HCT116 (cell line): ENCODE measurements at regions not wholly inside any gene's neighbourhood (a gene's known extent, or its start where the extent isn't known, plus 50 kb on each side); places are given as distances from the start of the nearest gene placed in this dataset.

Experiments used
- ATAC-seq: fragments of 200-7000 bp; cut with Tn5 transposase; 2 replicates; pipeline ENCODE4 v1.9.1; 2020; ENCODE audit warnings: mild to moderate bottlenecking, moderate library complexity
- BruUV-seq: library from RNA; stranded (reverse); fragments of 400-500 nt; replicated peaks from 2 replicates; lab custom pipeline; 2021; lab: Mats Ljungman, UMichigan
- CTCF ChIA-PET: fragments of 300-600 bp; sonication (Branson Sonifier 250); formaldehyde crosslinking; loops from one replicate; lab custom pipeline; 2021; ENCODE audit warnings: antibody characterized with exemption; lab: Charles Lee
- POLR2A ChIA-PET: fragments of 300-600, 350-600 bp; sonication (Branson Sonifier 250); formaldehyde crosslinking; loops from one replicate; lab custom pipeline; 2021; ENCODE audit warnings: antibody characterized with exemption; lab: Charles Lee
- RAD21 ChIA-PET, 2 experiments: fragments of 300-600 bp; sonication (Branson Sonifier 250); formaldehyde crosslinking; loops; one replicate each; lab custom pipeline; 2023; ENCODE audit warnings: low total read pairs in 2 of 2; ENCODE audit not compliant: uncharacterized antibody in 2 of 2, unreplicated experiment in 2 of 2, low non-redundant PET in 1 of 2; lab: Charles Lee
- DNase-seq: peaks from one replicate; pipeline ENCODE4 v3.0.0-alpha.2; 2010; ENCODE audit warnings: low read depth, low spot score
- H2AFZ ChIP-seq: fragments of 200-600 bp; shearing (Covaris generic), sonication (generic); 2 replicates; pipeline ENCODE4 v1.6.1; 2017; ENCODE audit warnings: low read depth, mixed run types, mixed read lengths, antibody characterized with exemption, low read length; ENCODE audit not compliant: poor library complexity, severe bottlenecking
- H3K27ac ChIP-seq: 2 replicates; pipeline ENCODE4 v1.5.1; 2012; ENCODE audit warnings: low read depth, low read length
- H3K27me3 ChIP-seq: fragments of 200-600 bp; sonication (generic); 2 replicates; pipeline ENCODE4 v1.6.1; 2016; ENCODE audit warnings: mixed run types, low read length, mixed read lengths; ENCODE audit not compliant: insufficient read depth
- H3K36me3 ChIP-seq, 2 experiments: fragments of 200-500 bp in 1 of 2; fragments of 200-600 bp in 1 of 2; sonication (Bioruptor generic) in 1 of 2; sonication (generic) in 1 of 2; 2 replicates each; pipeline versions ENCODE4 v1.5.1 to v1.6.1; 2014 to 2016; ENCODE audit warnings: low read length in 2 of 2, inconsistent platforms in 1 of 2, mixed read lengths in 1 of 2, mixed run types in 1 of 2; ENCODE audit not compliant: insufficient read depth in 2 of 2, control insufficient read depth in 1 of 2
- H3K4me1 ChIP-seq, 2 experiments: fragments of 200-600 bp in 1 of 2; sonication (generic) in 1 of 2; 2 replicates each; pipeline versions ENCODE4 v1.5.1 to v1.6.1; 2012 to 2017; ENCODE audit warnings: low read length in 2 of 2, inconsistent platforms in 1 of 2, mild to moderate bottlenecking in 1 of 2, mixed read lengths in 1 of 2, mixed run types in 1 of 2, moderate library complexity in 1 of 2; ENCODE audit not compliant: insufficient read depth in 2 of 2, control insufficient read depth in 1 of 2
- H3K4me2 ChIP-seq: fragments of 200-600 bp; sonication (generic); 2 replicates; pipeline ENCODE4 v1.6.1; 2017; ENCODE audit warnings: mixed run types, low read length, mixed read lengths
- H3K4me3 ChIP-seq, 2 experiments: fragments of 200-600 bp in 1 of 2; sonication (generic) in 1 of 2; replicated peaks in 1 of 2; 2 replicates each; pipeline ENCODE4 v1.5.1; 2011 to 2016; ENCODE audit warnings: low read length in 2 of 2, control low read depth in 1 of 2, low read depth in 1 of 2, mild to moderate bottlenecking in 1 of 2, mixed read lengths in 1 of 2, mixed run types in 1 of 2
- H3K79me2 ChIP-seq: fragments of 200-600 bp; sonication (generic); 2 replicates; pipeline ENCODE4 v1.6.1; 2017; ENCODE audit warnings: mild to moderate bottlenecking, mixed run types, low read length, moderate library complexity, mixed read lengths; ENCODE audit not compliant: insufficient read depth
- H3K9ac ChIP-seq: fragments of 200-600 bp; sonication (generic); 2 replicates; pipeline ENCODE4 v1.6.1; 2016; ENCODE audit warnings: low read length, mixed read lengths
- H3K9me2 ChIP-seq: fragments of 200-600 bp; sonication (generic), shearing (Covaris generic); 2 replicates; pipeline ENCODE4 v1.6.1; 2017; ENCODE audit warnings: mixed run types, mild to moderate bottlenecking, moderate library complexity; ENCODE audit not compliant: insufficient read depth
- H3K9me3 ChIP-seq, 2 experiments: fragments of 200-500 bp in 1 of 2; fragments of 200-600 bp in 1 of 2; sonication (Bioruptor generic) in 1 of 2; sonication (generic) in 1 of 2; 2 replicates each; pipeline ENCODE4 v1.6.1; 2014 to 2017; ENCODE audit warnings: low read length in 2 of 2, mixed read lengths in 2 of 2, inconsistent platforms in 1 of 2, low read depth in 1 of 2, mild to moderate bottlenecking in 1 of 2, mixed run types in 1 of 2, moderate library complexity in 1 of 2; ENCODE audit not compliant: control insufficient read depth in 1 of 2, insufficient read depth in 1 of 2
- H4K20me1 ChIP-seq: fragments of 200-600 bp; sonication (generic), shearing (Covaris generic); 2 replicates; pipeline ENCODE4 v1.6.1; 2017; ENCODE audit warnings: mixed run types, mild to moderate bottlenecking, moderate library complexity; ENCODE audit not compliant: insufficient read depth
- FOSL1 ChIP-seq: IDR thresholded peaks from 2 replicates; pipeline ENCODE4 v1.6.1; 2012; ENCODE audit warnings: low read depth
- JUND ChIP-seq: IDR thresholded peaks from 2 replicates; pipeline ENCODE4 v1.6.1; 2012
- POLR2AphosphoS5 ChIP-seq: IDR thresholded peaks from 2 replicates; pipeline ENCODE4 v1.6.1; 2011; ENCODE audit warnings: mild to moderate bottlenecking, low read depth, low read length, moderate library complexity
- SP1 ChIP-seq: IDR thresholded peaks from 2 replicates; pipeline ENCODE4 v1.6.1; 2012; ENCODE audit warnings: low read depth
- ZFX ChIP-seq: fragments of 450-650 bp; IDR thresholded peaks from 2 replicates; pipeline ENCODE4 v1.6.1; 2017
- intact Hi-C: fragments of 100-400 bp; cut with micrococcal nuclease; formaldehyde crosslinking; loops from 2 replicates; pipeline ENCODE4 v1.10.0; 2022
- TF ChIP-seq, protein P1 (sequence below): IDR thresholded peaks from 2 replicates; pipeline ENCODE4 v1.6.1; 2011; ENCODE audit warnings: mild to moderate bottlenecking, low read length, moderate library complexity; ENCODE audit not compliant: insufficient replicate concordance; ENCODE audit errors: extremely low read depth
- TF ChIP-seq, protein P2 (sequence below): IDR thresholded peaks from 2 replicates; pipeline ENCODE4 v1.6.1; 2012
- TF ChIP-seq, protein P3 (sequence below): IDR thresholded peaks from 2 replicates; pipeline ENCODE4 v1.6.1; 2012

DNA sequence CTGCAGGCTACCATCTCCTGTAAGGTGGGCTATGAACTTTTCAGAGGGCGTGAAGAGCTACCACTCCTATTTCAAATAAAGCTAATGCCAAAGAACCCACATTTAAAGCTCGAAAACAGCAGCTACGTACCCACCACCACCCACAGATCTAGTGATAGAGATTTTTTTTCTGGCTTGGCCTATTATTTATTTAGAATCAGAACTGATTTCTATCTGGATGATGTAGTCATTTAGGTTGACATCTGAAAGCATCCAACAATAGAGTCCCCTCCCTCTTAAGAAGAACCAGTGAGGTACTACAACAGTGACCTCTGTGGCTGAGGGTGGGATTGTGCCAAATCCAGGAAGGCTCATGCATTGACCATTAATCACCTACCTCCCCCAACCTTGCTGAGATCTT, 113.8 kb upstream of the ADO start (continued):
- TF ChIP-seq, protein P1, sequence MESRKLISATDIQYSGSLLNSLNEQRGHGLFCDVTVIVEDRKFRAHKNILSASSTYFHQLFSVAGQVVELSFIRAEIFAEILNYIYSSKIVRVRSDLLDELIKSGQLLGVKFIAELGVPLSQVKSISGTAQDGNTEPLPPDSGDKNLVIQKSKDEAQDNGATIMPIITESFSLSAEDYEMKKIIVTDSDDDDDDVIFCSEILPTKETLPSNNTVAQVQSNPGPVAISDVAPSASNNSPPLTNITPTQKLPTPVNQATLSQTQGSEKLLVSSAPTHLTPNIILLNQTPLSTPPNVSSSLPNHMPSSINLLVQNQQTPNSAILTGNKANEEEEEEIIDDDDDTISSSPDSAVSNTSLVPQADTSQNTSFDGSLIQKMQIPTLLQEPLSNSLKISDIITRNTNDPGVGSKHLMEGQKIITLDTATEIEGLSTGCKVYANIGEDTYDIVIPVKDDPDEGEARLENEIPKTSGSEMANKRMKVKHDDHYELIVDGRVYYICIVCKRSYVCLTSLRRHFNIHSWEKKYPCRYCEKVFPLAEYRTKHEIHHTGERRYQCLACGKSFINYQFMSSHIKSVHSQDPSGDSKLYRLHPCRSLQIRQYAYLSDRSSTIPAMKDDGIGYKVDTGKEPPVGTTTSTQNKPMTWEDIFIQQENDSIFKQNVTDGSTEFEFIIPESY, result no peak
- TF ChIP-seq POLR2AphosphoS5, result no peak
- no peak for TF ChIP-seq FOSL1
- TF ChIP-seq, protein P2, sequence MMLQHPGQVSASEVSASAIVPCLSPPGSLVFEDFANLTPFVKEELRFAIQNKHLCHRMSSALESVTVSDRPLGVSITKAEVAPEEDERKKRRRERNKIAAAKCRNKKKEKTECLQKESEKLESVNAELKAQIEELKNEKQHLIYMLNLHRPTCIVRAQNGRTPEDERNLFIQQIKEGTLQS, result no peak
- TF ChIP-seq SP1, result no peak

DNA sequence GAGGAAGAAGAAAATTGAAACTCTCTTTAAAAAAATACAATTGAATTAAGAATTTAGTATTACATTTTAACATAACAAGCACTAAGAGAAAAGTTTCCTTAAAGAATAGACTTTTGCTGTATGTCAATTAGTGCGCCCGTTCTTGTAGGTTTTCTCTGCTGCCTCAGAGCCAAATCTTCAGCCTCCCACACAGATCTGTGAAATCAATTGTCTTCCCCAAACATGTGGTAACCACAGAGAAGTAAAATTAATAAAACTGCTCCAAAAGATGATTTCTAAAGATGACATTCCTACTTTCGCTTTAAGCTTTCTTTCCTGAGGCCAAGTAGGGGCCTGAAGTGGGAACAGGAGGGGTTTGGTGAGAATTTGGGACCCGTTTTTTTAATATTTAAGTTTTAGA, 113.2 kb upstream of the ADO start:
- H3K4me2 ChIP-seq, result no peak overlapping the region
- no peak overlapping the region for H2AFZ ChIP-seq
- BruUV-seq, result no TSS peak
- H3K27ac ChIP-seq, result no peak overlapping the region
- TF ChIP-seq JUND, result no peak
- no peak for TF ChIP-seq ZFX
- TF ChIP-seq, protein P3, sequence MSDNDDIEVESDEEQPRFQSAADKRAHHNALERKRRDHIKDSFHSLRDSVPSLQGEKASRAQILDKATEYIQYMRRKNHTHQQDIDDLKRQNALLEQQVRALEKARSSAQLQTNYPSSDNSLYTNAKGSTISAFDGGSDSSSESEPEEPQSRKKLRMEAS, result no peak
- ChIA-PET RAD21 (no interaction called here), CTCF (no interaction called here), POLR2A (no interaction called here)
- H3K4me3 ChIP-seq, result no peak overlapping the region
- H3K79me2 ChIP-seq, result no peaks in the 10 kb centered on the region
- H3K36me3 ChIP-seq, result no peaks in the 10 kb centered on the region
- intact Hi-C loops, result no loop called here
- ATAC-seq (no peak), DNase-seq (no peak)
- H3K4me1 ChIP-seq, result no peaks in the 10 kb centered on the region
- no peaks in the 10 kb centered on the region for H3K9me2 ChIP-seq
- H3K27me3 ChIP-seq, result no peaks in the 10 kb centered on the region
- no peak overlapping the region for H3K9ac ChIP-seq
- no peaks in the 10 kb centered on the region for H4K20me1 ChIP-seq
- 0 out of 4 replicates have a peak, but pooled peaks cover 0 to 3% of the 10 kb centered on the region in 2 experiments for H3K9me3 ChIP-seq
